Activated CD4-positive, alpha-beta T cell treated with anti-CD3 and anti-CD28 coated beads for 48 hours (primary cell): ENCODE measurements at regions not wholly inside any gene's neighbourhood (a gene's known extent, or its start where the extent isn't known, plus 50 kb on each side); places are given as distances from the start of the nearest gene placed in this dataset.
A peak's percentile ranks its signal among the peaks of the same experiment; 100 is the strongest.

Experiments
- DNase-seq: peaks from one replicate; pipeline ENCODE4 v3.0.0-alpha.2; 2020

- DNase-seq: no peak
Measured at GRCh38 chr6:25013246-25013645, 77.5 kb upstream of the RIPOR2 start.

- no peak for DNase-seq
Measured at GRCh38 chr6:25014369-25014768, 78.6 kb upstream of the RIPOR2 start.

- DNase-seq: peak; percentile 51
Measured at GRCh38 chr6:25014791-25015560, 79.2 kb upstream of the RIPOR2 start.

GRCh38 chr6:25016014-25016720 lies 80.4 kb upstream of the RIPOR2 start:
- no peak for DNase-seq

- no peak for DNase-seq
Measured at GRCh38 chr6:25017486-25017885, 81.7 kb upstream of the RIPOR2 start.

GRCh38 chr6:25017932-25018567 lies 82.3 kb upstream of the RIPOR2 start:
- DNase-seq: peak; percentile 86

- no peak for DNase-seq
Measured at GRCh38 chr6:25018568-25018954, 82.8 kb upstream of the RIPOR2 start.

GRCh38 chr6:25022140-25022553 lies 86.4 kb upstream of the RIPOR2 start:
- no peak for DNase-seq

- no peak for DNase-seq
Measured at GRCh38 chr6:25023781-25024180, 88.0 kb upstream of the RIPOR2 start.

GRCh38 chr6:25024821-25025220 lies 89.1 kb upstream of the RIPOR2 start:
- no peak for DNase-seq

GRCh38 chr6:25025248-25025918 lies 89.6 kb upstream of the RIPOR2 start:
- no peak for DNase-seq

GRCh38 chr6:25025919-25026301 lies 90.2 kb upstream of the RIPOR2 start:
- DNase-seq: no peak

- DNase-seq: no peak
Measured at GRCh38 chr6:25026723-25027122, 91.0 kb upstream of the RIPOR2 start.

- DNase-seq: peak; percentile 86
Measured at GRCh38 chr6:25027221-25027916, 91.6 kb upstream of the RIPOR2 start.

- DNase-seq: no peak
Measured at GRCh38 chr6:25028328-25028727, 92.6 kb upstream of the RIPOR2 start.

GRCh38 chr6:25032934-25033333 lies 97.2 kb upstream of the RIPOR2 start:
- no peak for DNase-seq

- no peak for DNase-seq
Measured at GRCh38 chr6:25034431-25034921, 98.7 kb upstream of the RIPOR2 start.

- no peak for DNase-seq
Measured at GRCh38 chr6:25035174-25035511, 99.4 kb upstream of the RIPOR2 start.

- no peak for DNase-seq
Measured at GRCh38 chr6:25035512-25036435, 100.0 kb upstream of the RIPOR2 start.

- no peak for DNase-seq
Measured at GRCh38 chr6:25036461-25036860, 100.7 kb upstream of the RIPOR2 start.

GRCh38 chr6:25038300-25038699 lies 102.5 kb upstream of the RIPOR2 start:
- DNase-seq: no peak

- DNase-seq: no peak
Measured at GRCh38 chr6:25038999-25039398, 103.2 kb upstream of the RIPOR2 start.
